ENCODE measurements at regions not wholly inside any gene's neighbourhood (a gene's known extent, or its start where the extent isn't known, plus 50 kb on each side); places are given as distances from the start of the nearest gene placed in this dataset.

DNA sequence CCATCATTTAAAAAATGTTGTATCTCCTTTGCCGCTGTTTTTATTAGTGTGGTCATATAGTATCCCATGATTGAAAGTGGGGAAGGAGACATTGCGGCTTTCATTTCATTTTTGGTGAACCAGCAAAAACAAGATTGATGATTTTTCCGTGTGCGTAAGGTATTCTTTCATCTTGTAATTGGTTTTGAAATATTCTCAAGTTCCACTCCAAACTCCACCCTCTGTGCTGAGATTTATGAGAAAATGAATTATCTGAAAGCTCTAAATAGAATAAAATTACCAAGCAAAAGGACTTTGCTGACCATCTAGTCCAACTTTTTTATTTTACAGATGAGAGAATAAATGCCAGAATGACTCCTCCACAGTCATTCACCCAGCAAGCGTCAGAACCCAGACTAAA, 103.1 kb upstream of the MPDZ start:
- no peak overlapping the region for H3K14ac ChIP-seq (ENCODE audit: insufficient read depth, low read length)
- H3K18ac ChIP-seq (ENCODE audit: insufficient read length, low read depth, low read length), result no peak overlapping the region
- H2BK5ac ChIP-seq (ENCODE audit: insufficient read length, low read length), result no peak overlapping the region
- H2AK5ac ChIP-seq (ENCODE audit: insufficient read length, low read length), result no peak overlapping the region
- H3K4me1 ChIP-seq (ENCODE audit: insufficient read depth, low read length), result no peaks in the 10 kb centered on the region
- no peaks in the 10 kb centered on the region for H3K27me3 Mint-ChIP-seq (ENCODE audit: low read depth)
- no peaks in the 10 kb centered on the region for H3K79me2 ChIP-seq (ENCODE audit: insufficient read depth, low read length)
- WGBS (ENCODE audit: extremely low coverage, insufficient read length, low lambda C conversion rate), result no CpG with 5 or more reads among the region's 5 CpGs
- TF ChIP-seq, protein P1, sequence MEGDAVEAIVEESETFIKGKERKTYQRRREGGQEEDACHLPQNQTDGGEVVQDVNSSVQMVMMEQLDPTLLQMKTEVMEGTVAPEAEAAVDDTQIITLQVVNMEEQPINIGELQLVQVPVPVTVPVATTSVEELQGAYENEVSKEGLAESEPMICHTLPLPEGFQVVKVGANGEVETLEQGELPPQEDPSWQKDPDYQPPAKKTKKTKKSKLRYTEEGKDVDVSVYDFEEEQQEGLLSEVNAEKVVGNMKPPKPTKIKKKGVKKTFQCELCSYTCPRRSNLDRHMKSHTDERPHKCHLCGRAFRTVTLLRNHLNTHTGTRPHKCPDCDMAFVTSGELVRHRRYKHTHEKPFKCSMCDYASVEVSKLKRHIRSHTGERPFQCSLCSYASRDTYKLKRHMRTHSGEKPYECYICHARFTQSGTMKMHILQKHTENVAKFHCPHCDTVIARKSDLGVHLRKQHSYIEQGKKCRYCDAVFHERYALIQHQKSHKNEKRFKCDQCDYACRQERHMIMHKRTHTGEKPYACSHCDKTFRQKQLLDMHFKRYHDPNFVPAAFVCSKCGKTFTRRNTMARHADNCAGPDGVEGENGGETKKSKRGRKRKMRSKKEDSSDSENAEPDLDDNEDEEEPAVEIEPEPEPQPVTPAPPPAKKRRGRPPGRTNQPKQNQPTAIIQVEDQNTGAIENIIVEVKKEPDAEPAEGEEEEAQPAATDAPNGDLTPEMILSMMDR (conservative IDR thresholded peaks at IDR 0.05), result no peak
- no peak for DNase-seq
- H3K9me3 ChIP-seq (ENCODE audit: control insufficient read depth, low read depth, low read length), result no peaks in the 10 kb centered on the region
- H4K20me1 ChIP-seq (ENCODE audit: control insufficient read depth, insufficient read depth, insufficient read length), result no peaks in the 10 kb centered on the region
- no peak overlapping the region for H2BK12ac ChIP-seq (ENCODE audit: insufficient read length, low read depth, low read length)
- H2AFZ ChIP-seq (ENCODE audit: low read length), result no peak overlapping the region
- no peaks in the 10 kb centered on the region for H3K27me3 ChIP-seq (ENCODE audit: insufficient read depth, low read length)
- no peak overlapping the region for H3K27ac ChIP-seq (ENCODE audit: insufficient read length, low read depth, low read length)
- no peak overlapping the region for H4K91ac ChIP-seq (ENCODE audit: insufficient read length, low read depth, low read length)
- no peak overlapping the region for H3K4ac ChIP-seq (ENCODE audit: low read depth, low read length)
- no peaks in the 10 kb centered on the region for H3K23me2 ChIP-seq (ENCODE audit: insufficient read length, low read depth, low read length, poor library complexity, severe bottlenecking)
- H3K4me3 Mint-ChIP-seq, result no peak overlapping the region
- H2BK15ac ChIP-seq (ENCODE audit: low read depth, low read length), result no peak overlapping the region
- H4K5ac ChIP-seq (ENCODE audit: insufficient read length, low read depth, low read length), result no peak overlapping the region
- H3K4me1 Mint-ChIP-seq, result no peaks in the 10 kb centered on the region
- peaks cover 2 to 12% (median 5%) of the 10 kb centered on the region in 3 experiments; a peak in 5 of 7 replicates for H3K36me3 Mint-ChIP-seq (ENCODE audit: insufficient read depth in 1 of 3, low read depth in 3 of 3)
- H3K9ac ChIP-seq (ENCODE audit: extremely low read depth, insufficient read length, low read length), result no peak overlapping the region
- H3K9me3 Mint-ChIP-seq, result peaks cover 14 to 19% of the 10 kb centered on the region in 2 experiments; a peak in 4 of 5 replicates
- no peak overlapping the region for H3K56ac ChIP-seq (ENCODE audit: insufficient read length, low read depth, low read length)
- H3K27ac Mint-ChIP-seq, result no peak overlapping the region
- H2BK20ac ChIP-seq (ENCODE audit: low read depth, low read length, poor library complexity, severe bottlenecking), result no peak overlapping the region
- H3K79me1 ChIP-seq (ENCODE audit: insufficient read depth, low read depth, low read length, poor library complexity, severe bottlenecking), result no peaks in the 10 kb centered on the region
- no peak overlapping the region for H3K23ac ChIP-seq (ENCODE audit: insufficient read length, low read depth, low read length)
- no peak overlapping the region for H3K4me2 ChIP-seq (ENCODE audit: insufficient read depth, insufficient read length, low read length)
- H3T11ph ChIP-seq (ENCODE audit: low read length), result no peak overlapping the region
- H4K8ac ChIP-seq (replicated peaks; ENCODE audit: insufficient read length, low read depth, low read length), result no peak overlapping the region
- no peak overlapping the region for H2BK120ac ChIP-seq (ENCODE audit: low read depth, low read length, poor library complexity, severe bottlenecking)
